Endothelial cell of umbilical vein (primary cell): ENCODE measurements at regions not wholly inside any gene's neighbourhood (a gene's known extent, or its start where the extent isn't known, plus 50 kb on each side); places are given as distances from the start of the nearest gene placed in this dataset.
A peak's percentile ranks its signal among the peaks of the same experiment; 100 is the strongest.

Experiments used
- BruUV-seq: library from RNA; stranded (reverse); fragments of 400-500 nt; replicated peaks from 2 replicates; lab custom pipeline; 2021; lab: Mats Ljungman, UMichigan
- CTCF ChIA-PET: fragments of 300-600, 350-600 bp; sonication (Branson Sonifier 250); formaldehyde crosslinking; loops from one replicate; lab custom pipeline; 2021; ENCODE audit warnings: antibody characterized with exemption, inconsistent platforms; lab: Charles Lee
- POLR2A ChIA-PET: fragments of 300-600, 350-600 bp; sonication (Branson Sonifier 250); formaldehyde crosslinking; loops from one replicate; lab custom pipeline; 2021; ENCODE audit warnings: antibody characterized with exemption, inconsistent platforms; lab: Charles Lee
- DNase-seq: peaks from one replicate; pipeline ENCODE4 v3.0.0-alpha.2; 2011; ENCODE audit warnings: low read depth, low spot score
- FAIRE-seq: peaks from 2 replicates; lab custom pipeline; 2011; peaks lifted over from hg19 to GRCh38; lab: Jason Lieb, UNC
- H2AFZ ChIP-seq: 2 replicates; pipeline ENCODE4 v1.6.0; 2012; ENCODE audit warnings: low read depth, low read length, control low read depth, inconsistent platforms
- H3K27ac ChIP-seq: 2 replicates; pipeline ENCODE4 v1.5.1; 2011; ENCODE audit warnings: low read depth, mild to moderate bottlenecking, control low read depth, low read length, moderate library complexity; ENCODE audit not compliant: insufficient read depth
- H3K27me3 ChIP-seq, 2 experiments: 2 replicates each; pipeline versions ENCODE4 v1.6.0 to v1.6.1; 2011; ENCODE audit warnings: low read length in 2 of 2, mixed read lengths in 1 of 2; ENCODE audit not compliant: control insufficient read depth in 2 of 2, insufficient read depth in 2 of 2
- H3K36me3 ChIP-seq, 2 experiments: 2 replicates in 1 of 2; 3 replicates in 1 of 2; pipeline ENCODE4 v1.5.1; 2011; ENCODE audit warnings: low read length in 2 of 2, mild to moderate bottlenecking in 1 of 2, moderate library complexity in 1 of 2; ENCODE audit not compliant: control insufficient read depth in 2 of 2, insufficient read depth in 2 of 2; ENCODE audit errors: extremely low read depth in 1 of 2
- H3K4me1 ChIP-seq: 3 replicates; pipeline ENCODE4 v1.5.1; 2011; ENCODE audit warnings: mild to moderate bottlenecking, low read length; ENCODE audit not compliant: control insufficient read depth, insufficient read depth; ENCODE audit errors: extremely low read depth
- H3K4me2 ChIP-seq: 2 replicates; pipeline ENCODE4 v1.6.1; 2011; ENCODE audit warnings: low read length, control low read depth, mixed read lengths; ENCODE audit not compliant: insufficient read depth
- H3K4me3 ChIP-seq, 3 experiments: fragments of 200-600 bp in 1 of 3; sonication (generic), shearing (Covaris generic) in 1 of 3; replicated peaks in 1 of 3; 2 replicates each; pipeline ENCODE4 v1.5.1; 2011 to 2016; ENCODE audit warnings: control low read depth in 3 of 3, low read length in 3 of 3, mild to moderate bottlenecking in 2 of 3, inconsistent platforms in 1 of 3, low read depth in 1 of 3, moderate library complexity in 1 of 3; ENCODE audit not compliant: insufficient read depth in 1 of 3
- H3K79me2 ChIP-seq: 2 replicates; pipeline ENCODE4 v1.6.0; 2012; ENCODE audit warnings: low read length, inconsistent platforms; ENCODE audit not compliant: control insufficient read depth, insufficient read depth
- H3K9ac ChIP-seq: replicated peaks from 2 replicates; pipeline ENCODE3; 2011; ENCODE audit warnings: low read length, control low read depth; ENCODE audit not compliant: insufficient read depth; ENCODE audit errors: extremely low read depth
- H3K9me1 ChIP-seq: replicated peaks from 3 replicates; pipeline ENCODE4 v1.6.0; 2011; ENCODE audit warnings: mild to moderate bottlenecking, low read length; ENCODE audit not compliant: control insufficient read depth, insufficient read depth; ENCODE audit errors: extremely low read depth
- H3K9me3 ChIP-seq: replicated peaks from 2 replicates; pipeline ENCODE4 v1.5.1; 2012; ENCODE audit warnings: low read length, inconsistent platforms; ENCODE audit not compliant: control insufficient read depth, insufficient read depth
- H4K20me1 ChIP-seq: replicated peaks from 2 replicates; pipeline ENCODE3; 2011; ENCODE audit warnings: mild to moderate bottlenecking, low read length; ENCODE audit not compliant: control insufficient read depth, insufficient read depth; ENCODE audit errors: extremely low read depth
- CTCF ChIP-seq, 2 donors: IDR thresholded peaks; 1 replicate in 1 of 2; 2 replicates in 1 of 2; pipeline ENCODE4 v1.5.1; 2011; ENCODE audit warnings: low read length in 2 of 2, mild to moderate bottlenecking in 2 of 2, moderate library complexity in 2 of 2, control low read depth in 1 of 2, inconsistent platforms in 1 of 2, low read depth in 1 of 2; ENCODE audit not compliant: insufficient read depth in 1 of 2; ENCODE audit errors: extremely low read depth in 1 of 2
- EZH2 ChIP-seq: IDR thresholded peaks from 2 replicates; pipeline ENCODE4 v1.6.1; 2012; ENCODE audit warnings: borderline replicate concordance, low read depth, mild to moderate bottlenecking, moderate library complexity, low read length, inconsistent platforms; ENCODE audit not compliant: severe bottlenecking
- FOS ChIP-seq: IDR thresholded peaks from 2 replicates; pipeline ENCODE4 v1.6.1; 2011; ENCODE audit warnings: mild to moderate bottlenecking, low read length, moderate library complexity, borderline replicate concordance; ENCODE audit not compliant: insufficient read depth
- GATA2 ChIP-seq: IDR thresholded peaks from 2 replicates; pipeline ENCODE4 v1.7.0; 2011; ENCODE audit warnings: low read depth, mild to moderate bottlenecking, moderate library complexity, mixed read lengths, low read length; ENCODE audit not compliant: insufficient read length, insufficient read depth
- JUN ChIP-seq: IDR thresholded peaks from 2 replicates; pipeline ENCODE4 v1.6.1; 2011; ENCODE audit warnings: borderline replicate concordance, low read depth; ENCODE audit not compliant: insufficient read length, insufficient read depth
- MYC ChIP-seq: IDR thresholded peaks from one replicate; pipeline ENCODE4 v1.6.1; 2011; ENCODE audit warnings: mild to moderate bottlenecking, low read depth, low read length
- POLR2A ChIP-seq: IDR thresholded peaks from 2 replicates; pipeline ENCODE4 v1.6.1; 2012; ENCODE audit warnings: low read depth, mild to moderate bottlenecking, control low read depth, low read length
- POLR2AphosphoS5 ChIP-seq: IDR thresholded peaks from 2 replicates; pipeline ENCODE4 v1.6.1; 2012; ENCODE audit warnings: low read depth, mild to moderate bottlenecking, control low read depth, low read length, moderate library complexity; ENCODE audit not compliant: insufficient read depth
- dilution Hi-C: fragments of 300-500 bp; cut with MboI; formaldehyde crosslinking; loops from one replicate; pipeline ENCODE4 v1.15.0; 2019; ENCODE audit warnings: low sequenced_read_pairs; ENCODE audit not compliant: extremely low pct_ligation_motif_present
- intact Hi-C: fragments of 100-400 bp; cut with micrococcal nuclease; formaldehyde crosslinking; loops from one replicate; pipeline ENCODE4 v1.10.0; 2022
- TF ChIP-seq, protein P1 (sequence below): IDR thresholded peaks from 2 replicates; pipeline ENCODE4 v1.6.1; 2011; ENCODE audit not compliant: insufficient read depth, insufficient read length

GRCh38 chr22:27424319-27424718 is 377.2 kb downstream of the MN1 start:
- intact Hi-C loops = loop anchor here (5.0 to 10.0 kb wide), 2 partner anchors 378 to 750 kb away; partner anchors contain the start of gene MN1
- Histone ChIP-seq H3K79me2 (no peaks in the 10 kb centered on the region), H3K36me3 (no peaks in the 10 kb centered on the region), H3K9me1 (no peaks in the 10 kb centered on the region), H2AFZ (no peak overlapping the region), H4K20me1 (no peaks in the 10 kb centered on the region), H3K4me2 (no peak overlapping the region), H3K4me3 (no peak overlapping the region), H3K9me3 (no peaks in the 10 kb centered on the region), H3K27me3 (peaks cover 0 to 12% of the 10 kb centered on the region in 2 experiments), H3K9ac (no peak overlapping the region), H3K4me1 (peaks cover 23% of the 10 kb centered on the region), H3K27ac (no peak overlapping the region)
- DNase-seq = no peak
- POLR2A ChIA-PET = no interaction called here
- no TSS peak for BruUV-seq
- TF ChIP-seq FOS = no peak
- TF ChIP-seq CTCF (IDR thresholded peaks at IDR 0.05; ENCODE audit: extremely low read depth in 1 of 2, insufficient read depth in 1 of 2, low read depth in 1 of 2, low read length in 2 of 2) = no peak
- no peak for TF ChIP-seq MYC
- TF ChIP-seq GATA2 = peak; percentile 33
- TF ChIP-seq JUN = no peak
- no peak for FAIRE-seq
- dilution Hi-C loops = no loop called here
- CTCF ChIA-PET = no interaction called here

GRCh38 chr22:27429476-27429875 is 372.1 kb downstream of the MN1 start:
- Histone ChIP-seq H3K4me2 (no peak overlapping the region), H3K9ac (no peak overlapping the region), H3K9me3 (no peaks in the 10 kb centered on the region), H4K20me1 (no peaks in the 10 kb centered on the region), H3K4me1 (no peaks in the 10 kb centered on the region), H3K9me1 (no peaks in the 10 kb centered on the region), H3K79me2 (no peaks in the 10 kb centered on the region), H2AFZ (no peak overlapping the region), H3K4me3 (no peak overlapping the region), H3K36me3 (no peaks in the 10 kb centered on the region), H3K27me3 (peaks cover 7 to 22% of the 10 kb centered on the region in 2 experiments), H3K27ac (no peak overlapping the region)
- ChIA-PET POLR2A (no interaction called here), CTCF (no interaction called here)
- BruUV-seq = no TSS peak
- no peak for TF ChIP-seq MYC
- TF ChIP-seq JUN = no peak
- TF ChIP-seq EZH2 = no peak
- TF ChIP-seq, protein P1, sequence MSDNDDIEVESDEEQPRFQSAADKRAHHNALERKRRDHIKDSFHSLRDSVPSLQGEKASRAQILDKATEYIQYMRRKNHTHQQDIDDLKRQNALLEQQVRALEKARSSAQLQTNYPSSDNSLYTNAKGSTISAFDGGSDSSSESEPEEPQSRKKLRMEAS = no peak
- TF ChIP-seq CTCF (IDR thresholded peaks at IDR 0.05; ENCODE audit: extremely low read depth in 1 of 2, insufficient read depth in 1 of 2, low read depth in 1 of 2, low read length in 2 of 2) = no peak
- no peak for TF ChIP-seq FOS
- no peak for TF ChIP-seq POLR2AphosphoS5
- no peak for TF ChIP-seq GATA2
- TF ChIP-seq POLR2A = no peak
- no peak for FAIRE-seq
- intact Hi-C loops (loop anchor here (10.0 kb wide), 1 partner anchor 755 kb away; no protein-coding TSS in a partner anchor), dilution Hi-C loops (no loop called here)
- DNase-seq = no peak
